D721Med (cell line): ENCODE measurements at regions not wholly inside any gene's neighbourhood (a gene's known extent, or its start where the extent isn't known, plus 50 kb on each side); places are given as distances from the start of the nearest gene placed in this dataset.

Source experiments
- DNase-seq: peaks from one replicate; pipeline ENCODE4 v3.0.0; 2011; ENCODE audit warnings: low spot score; ENCODE audit not compliant: insufficient read length
- FAIRE-seq: peaks from 2 replicates; lab custom pipeline; 2011; peaks lifted over from hg19 to GRCh38; lab: Jason Lieb, UNC
- TF ChIP-seq, protein P1 (sequence below): IDR thresholded peaks from 2 replicates; pipeline ENCODE4 v1.5.1; 2012; ENCODE audit warnings: mild to moderate bottlenecking, control low read depth; ENCODE audit not compliant: insufficient read depth; ENCODE audit errors: missing control alignments

DNA sequence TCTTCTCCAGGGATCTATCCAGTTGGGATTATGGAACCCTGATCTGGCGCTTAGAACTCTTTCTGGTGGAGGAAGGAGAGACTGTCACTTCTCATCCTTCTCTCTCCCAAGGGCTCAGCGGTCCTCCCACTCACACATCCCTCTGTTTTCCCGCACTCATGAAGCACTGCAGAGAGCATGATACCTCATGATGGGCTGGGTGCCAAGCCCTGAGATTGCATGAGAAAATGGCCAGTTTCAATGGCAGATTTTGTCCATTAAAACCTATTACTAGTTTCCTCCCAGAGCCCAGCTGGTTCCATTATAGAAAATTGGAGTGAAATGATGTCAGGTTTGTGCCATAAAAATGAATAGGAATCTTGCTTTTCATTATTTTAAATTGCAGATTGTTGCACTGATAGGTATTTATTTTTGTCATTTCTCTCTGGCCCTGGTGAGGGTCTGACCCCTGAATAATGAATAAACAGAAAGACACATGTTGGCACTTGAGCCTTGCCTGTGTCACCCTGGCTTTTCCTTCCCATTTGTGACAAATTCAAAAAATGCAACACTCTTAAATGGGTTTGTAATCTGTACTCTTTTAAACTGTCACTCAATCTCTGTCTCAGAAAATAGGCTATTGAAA lies 1151.1 kb downstream of the TYW1 start:
- DNase-seq: no peak
- FAIRE-seq: no peak
- TF ChIP-seq, protein P1, sequence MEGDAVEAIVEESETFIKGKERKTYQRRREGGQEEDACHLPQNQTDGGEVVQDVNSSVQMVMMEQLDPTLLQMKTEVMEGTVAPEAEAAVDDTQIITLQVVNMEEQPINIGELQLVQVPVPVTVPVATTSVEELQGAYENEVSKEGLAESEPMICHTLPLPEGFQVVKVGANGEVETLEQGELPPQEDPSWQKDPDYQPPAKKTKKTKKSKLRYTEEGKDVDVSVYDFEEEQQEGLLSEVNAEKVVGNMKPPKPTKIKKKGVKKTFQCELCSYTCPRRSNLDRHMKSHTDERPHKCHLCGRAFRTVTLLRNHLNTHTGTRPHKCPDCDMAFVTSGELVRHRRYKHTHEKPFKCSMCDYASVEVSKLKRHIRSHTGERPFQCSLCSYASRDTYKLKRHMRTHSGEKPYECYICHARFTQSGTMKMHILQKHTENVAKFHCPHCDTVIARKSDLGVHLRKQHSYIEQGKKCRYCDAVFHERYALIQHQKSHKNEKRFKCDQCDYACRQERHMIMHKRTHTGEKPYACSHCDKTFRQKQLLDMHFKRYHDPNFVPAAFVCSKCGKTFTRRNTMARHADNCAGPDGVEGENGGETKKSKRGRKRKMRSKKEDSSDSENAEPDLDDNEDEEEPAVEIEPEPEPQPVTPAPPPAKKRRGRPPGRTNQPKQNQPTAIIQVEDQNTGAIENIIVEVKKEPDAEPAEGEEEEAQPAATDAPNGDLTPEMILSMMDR: no peak

DNA sequence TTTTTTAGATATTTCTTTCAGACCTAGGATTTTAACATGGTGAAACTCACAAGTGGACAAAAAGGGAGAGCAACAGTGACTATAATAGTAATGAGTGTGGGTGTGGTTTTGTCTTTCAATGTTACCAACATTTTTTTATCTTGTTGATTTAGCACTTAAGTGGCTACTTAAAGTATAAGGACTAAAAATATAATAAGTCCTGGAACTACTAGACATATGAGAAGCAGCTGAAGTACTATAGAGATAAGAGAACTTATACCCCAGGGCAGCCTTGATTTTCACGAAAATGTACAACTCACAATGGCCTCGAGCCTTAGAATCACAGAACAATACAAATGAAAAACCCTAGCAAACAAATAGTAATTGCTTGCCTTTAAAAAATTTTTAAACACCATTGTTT lies 1151.8 kb downstream of the TYW1 start:
- DNase-seq: no peak
- TF ChIP-seq, protein P1: no peak
- FAIRE-seq: no peak

- DNase-seq (no peak), FAIRE-seq (no peak)
- TF ChIP-seq, protein P1: no peak
These were observed 1155.6 kb downstream of the TYW1 start for GRCh38 chr7:68152205-68152604.

- no peak for DNase-seq
- TF ChIP-seq, protein P1: no peak
- FAIRE-seq: no peak
These were observed 1159.0 kb downstream of the TYW1 start for GRCh38 chr7:68155676-68156075.

GRCh38 chr7:68158686-68159295 lies 1162.2 kb downstream of the TYW1 start:
- TF ChIP-seq, protein P1: no peak
- FAIRE-seq (no peak), DNase-seq (no peak)

- DNase-seq (no peak), FAIRE-seq (no peak)
- TF ChIP-seq, protein P1: no peak
These were observed 1166.1 kb downstream of the TYW1 start for GRCh38 chr7:68162712-68163111.

GRCh38 chr7:68166525-68166924 lies 1169.9 kb downstream of the TYW1 start:
- peak; percentile 90 for FAIRE-seq
- DNase-seq: peak; percentile 62
- TF ChIP-seq, protein P1: no peak
